ENCODE measurements at regions not wholly inside any gene's neighbourhood (a gene's known extent, or its start where the extent isn't known, plus 50 kb on each side); places are given as distances from the start of the nearest gene placed in this dataset.

GRCh38 chr11:122246874-122247273 lies 130.9 kb upstream of the BLID start:
- H3K36me3 ChIP-seq (ENCODE audit: control insufficient read depth in 1 of 2, insufficient read depth in 2 of 2, low read length in 2 of 2) = no peaks in the 10 kb centered on the region
- ChIA-PET RAD21 (ENCODE audit: low non-redundant PET in 1 of 2, low total read pairs in 2 of 2, uncharacterized antibody in 2 of 2, unreplicated experiment in 2 of 2) (no interaction called here), POLR2A (no interaction called here), CTCF (interaction anchor here (1.5 kb wide), 1 partner anchor 31 kb away, joined by 3 read pairs; no protein-coding TSS in a partner anchor)
- no peaks in the 10 kb centered on the region for H4K20me1 ChIP-seq (ENCODE audit: insufficient read depth)
- H3K4me3 ChIP-seq (replicated peaks in 1 of 2; ENCODE audit: low read depth in 1 of 2, low read length in 2 of 2) = no peak overlapping the region
- H2AFZ ChIP-seq (ENCODE audit: low read depth, low read length, poor library complexity, severe bottlenecking) = no peak overlapping the region
- H3K9me2 ChIP-seq (ENCODE audit: insufficient read depth) = no peaks in the 10 kb centered on the region
- intact Hi-C loops (cut with micrococcal nuclease) = no loop called here
- TF ChIP-seq CBX3 (IDR thresholded peaks at IDR 0.05; ENCODE audit: low read depth) = no peak
- no peak for TF ChIP-seq ELF1 (IDR thresholded peaks at IDR 0.05; ENCODE audit: borderline replicate concordance, low read depth)
- TF ChIP-seq EZH2 (IDR thresholded peaks at IDR 0.05) = no peak
- TF ChIP-seq REST (IDR thresholded peaks at IDR 0.05; ENCODE audit: low read depth) = no peak
- H3K4me2 ChIP-seq (ENCODE audit: low read length) = no peak overlapping the region
- no peak overlapping the region for H3K9ac ChIP-seq (ENCODE audit: low read length)
- no TSS peak for BruUV-seq (replicated peaks)
- H3K27me3 ChIP-seq (ENCODE audit: insufficient read depth, low read length) = no peaks in the 10 kb centered on the region
- no peaks in the 10 kb centered on the region for H3K79me2 ChIP-seq (ENCODE audit: insufficient read depth, low read length)
- ATAC-seq (no peak), DNase-seq (ENCODE audit: low read depth, low spot score) (no peak)
- no peak overlapping the region for H3K27ac ChIP-seq (ENCODE audit: low read depth, low read length)
- no peaks in the 10 kb centered on the region for H3K4me1 ChIP-seq (ENCODE audit: control insufficient read depth in 1 of 2, insufficient read depth in 2 of 2, low read length in 2 of 2)
- no peaks in the 10 kb centered on the region for H3K9me3 ChIP-seq (ENCODE audit: control insufficient read depth in 1 of 2, insufficient read depth in 1 of 2, low read depth in 1 of 2, low read length in 2 of 2)

- BruUV-seq (replicated peaks) = no TSS peak
- H3K9me2 ChIP-seq (ENCODE audit: insufficient read depth) = no peaks in the 10 kb centered on the region; the same call in 1 of the 2 replicates
- H3K9me3 ChIP-seq (ENCODE audit: control insufficient read depth in 1 of 2, insufficient read depth in 1 of 2, low read depth in 1 of 2, low read length in 2 of 2) = no peaks in the 10 kb centered on the region
- H3K27ac ChIP-seq (ENCODE audit: low read depth, low read length) = no peak overlapping the region
- H3K4me1 ChIP-seq (ENCODE audit: control insufficient read depth in 1 of 2, insufficient read depth in 2 of 2, low read length in 2 of 2) = no peaks in the 10 kb centered on the region
- POLR2A ChIA-PET = no interaction called here
- no peak overlapping the region for H3K4me3 ChIP-seq (replicated peaks in 1 of 2; ENCODE audit: low read depth in 1 of 2, low read length in 2 of 2)
- TF ChIP-seq ELF1 (IDR thresholded peaks at IDR 0.05; ENCODE audit: borderline replicate concordance, low read depth) (no peak), EGR1 (IDR thresholded peaks at IDR 0.05; ENCODE audit: low read depth) (no peak), POLR2A (IDR thresholded peaks at IDR 0.05; ENCODE audit: borderline replicate concordance, extremely low read depth, insufficient read depth, insufficient read length) (no peak), EZH2phosphoT487 (IDR thresholded peaks at IDR 0.05; ENCODE audit: borderline replicate concordance) (no peak), RAD21 (IDR thresholded peaks at IDR 0.05; ENCODE audit: low read depth) (no peak), TCF7L2 (IDR thresholded peaks at IDR 0.05; ENCODE audit: borderline replicate concordance, extremely low read depth, insufficient read depth, insufficient read length) (no peak)
- intact Hi-C loops (cut with micrococcal nuclease) = no loop called here
- DNase-seq (ENCODE audit: low read depth, low spot score) = no peak
- no peaks in the 10 kb centered on the region for H4K20me1 ChIP-seq (ENCODE audit: insufficient read depth)
- no peak overlapping the region for H2AFZ ChIP-seq (ENCODE audit: low read depth, low read length, poor library complexity, severe bottlenecking)
- H3K36me3 ChIP-seq (ENCODE audit: control insufficient read depth in 1 of 2, insufficient read depth in 2 of 2, low read length in 2 of 2) = no peaks in the 10 kb centered on the region
- no peak for ATAC-seq
- no peaks in the 10 kb centered on the region for H3K79me2 ChIP-seq (ENCODE audit: insufficient read depth, low read length)
- H3K4me2 ChIP-seq (ENCODE audit: low read length) = no peak overlapping the region
- H3K9ac ChIP-seq (ENCODE audit: low read length) = no peak overlapping the region
- RAD21 ChIA-PET (ENCODE audit: low non-redundant PET in 1 of 2, low total read pairs in 2 of 2, uncharacterized antibody in 2 of 2, unreplicated experiment in 2 of 2) = no interaction called here
- H3K27me3 ChIP-seq (ENCODE audit: insufficient read depth, low read length) = no peaks in the 10 kb centered on the region
- CTCF ChIA-PET = no interaction called here
Measured at GRCh38 chr11:122242731-122243130, 126.7 kb upstream of the BLID start.

Data from HCT116 (cell line).